ENCODE measurements at regions not wholly inside any gene's neighbourhood (a gene's known extent, or its start where the extent isn't known, plus 50 kb on each side); places are given as distances from the start of the nearest gene placed in this dataset.

DNA sequence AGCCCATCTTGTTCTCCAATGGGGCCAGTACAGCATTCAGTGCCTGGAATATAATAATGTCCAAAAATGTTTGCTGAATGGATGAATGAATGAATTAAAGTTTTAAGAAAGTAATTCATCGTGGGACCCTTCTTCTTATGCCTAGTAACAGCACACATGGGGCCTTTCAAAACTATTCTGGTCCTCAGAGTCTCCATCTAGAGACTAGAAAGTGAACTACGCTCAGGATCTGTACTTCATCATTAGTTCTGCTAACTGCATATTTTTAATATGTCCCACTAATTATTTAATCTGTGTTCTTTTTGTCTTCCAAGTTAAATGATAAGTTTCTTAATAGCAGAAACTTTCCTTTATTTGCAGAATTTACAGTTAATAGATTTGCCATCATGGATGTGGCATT is 172.5 kb downstream of the SMAD2 start:
- no peak for DNase-seq

DNA sequence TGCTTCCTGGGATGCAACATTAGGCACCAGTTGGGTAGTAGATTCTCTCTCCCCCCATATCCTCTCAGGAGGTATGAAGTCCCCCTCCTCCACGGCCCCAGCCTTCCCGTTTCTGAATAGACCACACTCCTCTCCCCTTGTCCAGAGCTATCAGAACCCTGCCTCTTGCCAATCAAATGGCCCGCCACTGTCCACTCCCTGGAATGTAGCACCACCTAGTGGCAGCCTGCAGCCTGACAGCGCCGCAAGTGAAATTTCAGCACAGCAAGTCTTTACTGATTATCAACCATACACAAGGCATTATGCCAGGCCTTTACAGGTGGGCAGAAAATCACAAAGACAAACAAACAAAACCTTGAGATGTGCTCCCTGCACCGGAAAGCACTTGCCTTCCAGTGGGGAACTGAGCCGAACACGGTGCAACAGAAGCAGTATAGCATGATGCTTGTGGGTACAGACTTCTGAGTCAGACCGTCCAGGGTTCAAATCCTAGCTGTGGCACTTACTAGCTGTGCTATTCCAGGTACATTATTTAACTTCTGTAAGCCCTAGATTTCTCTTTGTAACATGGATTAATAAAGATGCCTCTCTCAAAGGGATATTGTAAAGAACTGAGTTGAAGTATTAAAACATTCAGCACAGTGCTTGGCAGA is 174.0 kb downstream of the SMAD2 start:
- peak; percentile 6 for DNase-seq

DNA sequence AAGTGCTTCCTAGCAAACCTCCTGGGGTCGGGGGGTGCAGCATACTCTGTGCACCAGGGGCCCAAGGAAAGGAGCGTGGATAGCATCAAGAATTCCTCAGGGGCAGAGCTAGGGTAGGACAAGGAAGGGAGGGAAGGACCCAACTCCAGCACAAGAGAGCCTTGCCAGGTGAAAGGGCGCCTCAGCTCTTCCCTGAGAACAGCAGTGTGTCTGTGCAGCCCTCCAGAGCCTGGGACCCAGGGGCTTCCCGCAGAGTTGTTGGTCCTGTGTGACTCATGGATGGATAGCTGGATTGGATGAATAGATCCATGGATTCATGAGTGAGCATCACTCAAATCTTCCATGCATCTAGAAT is 175.4 kb downstream of the SMAD2 start:
- DNase-seq, result no peak

DNA sequence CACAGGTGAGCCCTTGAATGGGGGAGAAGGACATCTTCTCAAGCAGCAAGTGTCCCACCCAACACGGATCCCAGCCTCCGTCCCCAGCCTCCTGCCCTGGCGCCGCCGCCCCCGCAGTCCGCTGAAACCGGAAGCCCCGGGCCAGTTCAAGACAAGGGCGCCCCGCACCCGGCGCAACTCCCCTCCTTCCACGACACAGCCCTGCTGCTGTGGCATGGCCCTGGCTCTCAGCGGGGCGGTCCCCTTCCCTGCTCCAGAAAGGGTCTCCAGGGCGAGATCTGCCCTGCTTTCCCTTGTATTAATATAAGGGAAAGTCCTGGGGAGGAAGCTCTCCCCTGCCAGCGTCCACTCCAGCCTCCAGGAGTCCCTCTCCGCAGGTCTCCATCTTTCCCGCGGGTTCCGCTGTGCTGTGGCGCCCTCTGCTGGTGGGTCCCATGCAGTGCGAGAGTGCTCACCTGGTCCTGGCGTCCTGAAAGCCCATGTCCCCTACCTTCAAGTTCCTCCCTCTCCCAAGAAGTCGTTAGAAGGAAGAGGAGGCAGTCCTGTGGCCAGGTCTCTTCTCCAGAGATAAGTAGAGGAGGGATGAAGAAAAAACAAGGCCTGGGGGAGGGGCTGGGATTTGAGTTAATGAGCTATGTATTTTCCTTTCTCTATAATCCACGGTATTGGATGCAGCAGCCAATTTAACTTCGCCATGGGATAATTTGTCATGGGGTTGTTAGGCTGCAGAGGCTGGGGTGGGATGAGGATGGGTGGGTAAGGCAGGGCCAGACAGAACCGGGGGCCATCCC is 176.0 kb downstream of the SMAD2 start:
- DNase-seq, result peak; percentile 15

DNA sequence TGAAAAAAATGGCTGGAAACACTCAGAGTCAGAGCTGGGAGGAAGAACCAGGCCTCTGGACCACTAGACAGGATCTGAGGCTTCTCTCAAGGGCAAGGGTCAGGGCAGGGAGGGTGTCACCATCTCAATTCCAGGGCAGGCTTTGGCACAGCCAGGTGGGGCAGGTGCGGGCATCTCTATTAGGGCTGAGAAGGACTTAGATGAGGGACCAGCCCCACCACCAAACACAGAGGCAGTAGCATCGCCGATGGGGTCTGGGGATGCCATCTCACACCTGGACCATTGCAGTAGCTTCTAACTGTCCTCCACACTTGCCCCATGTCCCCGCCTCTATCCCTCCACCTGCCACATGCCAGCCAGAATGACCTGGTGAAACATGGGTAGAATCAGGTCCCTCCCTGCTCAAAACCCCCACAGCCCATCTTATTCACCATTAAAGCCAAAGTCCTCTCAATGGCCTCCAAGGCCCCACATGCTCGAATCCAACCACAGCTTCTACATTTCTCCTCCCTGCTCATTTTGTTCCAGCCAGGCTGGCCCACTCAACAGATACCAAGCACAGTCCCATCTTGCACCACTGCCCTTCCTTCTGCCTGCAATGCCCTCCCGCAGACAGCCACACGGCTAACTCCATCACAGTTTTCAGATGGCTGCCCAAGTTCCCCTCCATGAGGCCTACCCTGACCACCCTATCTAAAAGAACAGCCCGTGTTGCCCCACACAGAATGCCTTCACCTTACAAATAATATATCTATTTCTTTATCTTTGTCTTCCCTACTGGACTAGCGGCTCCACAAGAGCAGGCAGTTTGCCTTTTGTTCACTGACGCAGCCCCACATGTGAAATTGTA is 177.4 kb downstream of the SMAD2 start:
- DNase-seq, result no peak

DNA sequence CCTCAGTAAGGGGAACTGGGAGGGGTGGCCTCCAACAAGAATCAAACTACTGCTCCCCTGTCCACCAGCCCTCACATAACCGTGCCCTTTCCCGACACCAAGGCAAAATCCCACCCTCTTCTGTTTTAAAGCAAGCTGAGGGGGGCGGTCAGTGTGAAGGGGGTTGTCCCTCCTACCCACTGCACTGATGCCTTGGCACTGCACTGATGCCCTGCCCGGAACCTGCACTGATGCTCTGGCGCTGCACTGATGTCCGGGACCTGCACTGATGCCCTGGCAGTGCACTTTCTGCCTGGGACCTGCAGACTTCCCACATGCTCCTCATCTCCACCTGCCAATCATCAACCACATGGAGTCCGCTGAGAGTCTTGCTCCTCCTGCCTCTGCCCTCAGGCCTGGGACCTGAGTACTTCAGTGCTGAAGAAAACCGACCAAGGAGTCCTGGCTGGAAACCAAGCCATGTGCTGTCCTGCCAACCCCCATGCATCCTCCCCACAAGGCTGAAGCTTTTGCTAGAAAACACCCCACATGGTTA is 179.5 kb downstream of the SMAD2 start:
- no peak for DNase-seq

DNA sequence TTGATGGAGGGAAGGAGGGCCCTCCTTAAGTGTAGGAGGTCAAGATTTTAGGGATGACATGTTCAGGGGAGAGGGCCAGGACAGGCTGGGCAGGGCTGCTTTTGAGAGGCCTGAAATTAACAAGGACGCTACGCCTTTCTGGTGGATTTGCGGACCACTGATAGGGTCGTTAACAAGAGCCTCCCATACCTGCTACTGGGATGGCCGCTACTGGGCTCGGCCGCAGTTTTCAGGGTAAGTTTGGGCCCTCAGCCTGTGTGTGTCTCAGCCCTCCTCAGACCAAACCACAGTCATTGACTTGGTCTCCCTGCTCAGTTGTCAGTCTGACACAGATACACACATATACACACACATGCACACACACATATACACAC is 180.9 kb downstream of the SMAD2 start:
- no peak for DNase-seq

DNA sequence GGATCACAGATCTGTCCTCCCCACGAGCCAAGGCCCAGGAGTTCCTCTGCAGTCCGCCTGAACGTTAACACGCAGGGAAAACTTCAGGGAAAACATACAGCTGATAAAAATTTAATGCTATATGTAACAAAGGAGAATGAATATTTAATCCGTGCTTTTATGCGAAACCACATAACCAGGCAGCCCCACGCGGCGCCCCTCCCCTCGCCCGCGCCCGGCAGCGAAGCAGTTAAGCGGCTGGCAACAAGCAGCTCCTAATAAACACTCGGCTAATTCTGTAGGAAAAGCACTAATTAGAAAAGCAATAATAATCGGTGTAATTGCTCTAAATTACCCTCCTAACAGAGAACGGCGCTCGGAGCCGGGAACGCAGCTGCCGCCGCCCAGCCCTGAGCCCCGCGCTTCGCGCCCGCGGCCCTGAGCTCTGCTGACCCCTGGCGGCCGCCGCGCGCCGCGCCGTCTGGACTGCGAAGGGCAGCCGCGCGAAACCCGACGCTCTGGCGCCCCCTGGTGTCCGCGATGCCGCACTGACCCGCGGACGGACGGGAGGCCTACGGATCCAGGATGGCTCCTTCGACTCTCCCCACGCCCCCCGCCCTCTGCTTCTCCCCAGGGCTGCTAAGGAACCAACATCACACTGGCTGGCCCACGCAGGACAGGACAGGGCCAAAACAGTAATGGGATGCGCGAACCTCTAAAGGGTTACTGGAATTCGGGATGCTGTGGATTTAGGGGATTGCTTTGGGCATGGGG is 181.4 kb downstream of the SMAD2 start:
- DNase-seq, result peak; percentile 69

DNA sequence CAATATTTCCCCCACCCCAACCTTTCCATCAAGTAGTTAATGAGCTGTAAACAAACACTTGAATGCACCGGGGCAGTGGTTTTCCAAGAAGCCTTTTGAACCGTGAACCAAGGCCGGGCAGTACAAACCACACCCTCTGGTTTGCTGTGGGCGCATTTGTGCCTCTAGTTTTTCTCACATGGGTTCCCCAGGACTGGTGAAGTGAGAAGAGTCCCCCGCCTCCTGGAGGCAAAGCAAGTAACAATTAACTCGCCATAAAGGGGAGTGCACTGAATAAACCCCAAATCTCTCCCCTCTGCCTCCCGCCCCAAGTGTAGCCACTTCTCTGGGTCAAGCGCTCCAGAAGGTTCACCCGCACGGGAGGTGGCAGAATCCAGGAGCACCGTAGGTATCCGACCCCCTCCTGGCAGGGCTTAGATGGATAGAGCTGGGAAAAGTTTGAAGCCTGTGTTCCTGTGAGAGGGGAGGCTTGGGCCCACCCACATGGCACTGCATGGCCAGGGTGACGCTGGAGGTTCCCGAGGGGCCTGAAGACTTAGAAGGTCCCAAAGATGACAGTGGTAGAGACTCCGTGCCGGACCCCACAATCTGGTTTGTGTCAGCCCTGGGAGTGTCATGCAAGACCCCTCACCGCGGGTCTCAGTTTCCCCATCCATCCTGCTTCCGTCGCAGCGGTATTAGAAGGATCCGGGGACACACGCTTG is 182.2 kb downstream of the SMAD2 start:
- no peak for DNase-seq

DNA sequence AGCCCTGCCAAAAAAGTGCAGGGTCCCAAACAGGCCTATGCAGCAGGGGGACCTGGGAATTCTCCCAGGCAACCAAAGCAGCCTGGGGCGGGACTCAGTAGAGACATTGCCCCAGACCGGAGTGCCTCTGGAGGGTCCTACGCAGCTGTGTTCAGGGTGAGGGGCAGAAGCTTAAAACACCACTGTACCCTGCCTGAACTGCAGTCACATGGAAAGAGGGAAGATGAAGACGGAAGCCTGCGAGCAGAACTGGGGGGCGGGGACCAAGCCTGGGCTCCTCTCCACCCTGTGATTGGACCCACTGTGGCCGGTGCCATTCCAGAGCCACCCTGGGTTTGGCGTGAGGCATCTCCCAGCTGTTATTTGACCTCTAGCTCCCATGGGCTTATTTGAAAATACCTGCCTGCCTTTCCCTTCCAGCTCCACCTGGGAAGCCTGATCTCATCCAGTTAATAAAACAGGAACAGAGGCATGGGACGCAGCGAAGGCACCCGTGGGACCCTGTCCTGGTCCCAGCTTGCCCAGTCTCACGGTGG is 183.1 kb downstream of the SMAD2 start:
- no peak for DNase-seq

DNA sequence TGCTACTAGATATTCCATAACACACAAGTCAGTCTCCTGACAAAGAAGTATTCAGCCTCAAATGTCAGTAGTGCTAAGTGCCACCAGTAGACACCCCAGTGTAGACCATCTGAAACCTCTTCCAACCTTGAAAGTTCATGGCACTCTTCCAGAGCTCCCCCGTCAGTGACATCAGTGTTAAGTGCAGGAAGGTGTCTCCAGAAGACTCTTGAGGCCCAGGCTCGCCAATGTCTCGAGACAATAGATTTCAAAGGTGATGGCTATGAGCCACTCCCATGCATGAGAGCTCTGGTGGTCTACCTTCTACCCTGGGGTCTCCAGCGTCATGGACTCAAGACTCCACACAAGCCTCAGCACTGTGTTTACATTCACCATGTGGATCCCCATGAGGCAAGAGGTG is 183.8 kb downstream of the SMAD2 start:
- DNase-seq, result no peak

DNA sequence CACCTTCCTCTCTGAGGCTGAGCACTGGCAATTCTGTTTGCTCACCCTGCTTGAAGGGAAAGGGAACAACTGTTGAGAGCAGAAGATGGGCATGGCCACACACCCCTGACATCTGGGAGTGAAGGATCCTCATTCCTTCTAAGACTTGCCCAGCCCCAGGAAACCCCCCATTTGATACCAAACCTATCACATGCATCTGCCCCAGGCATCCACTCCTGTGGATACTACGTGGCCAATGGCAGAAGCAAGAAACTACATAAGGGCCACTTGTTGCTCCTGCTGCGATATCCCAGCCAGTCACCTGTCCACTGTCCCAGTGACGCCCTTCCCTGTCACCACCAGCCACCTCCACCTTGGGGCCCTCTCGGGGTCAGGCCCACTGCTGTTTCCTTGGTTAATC is 185.2 kb downstream of the SMAD2 start:
- no peak for DNase-seq

DNA sequence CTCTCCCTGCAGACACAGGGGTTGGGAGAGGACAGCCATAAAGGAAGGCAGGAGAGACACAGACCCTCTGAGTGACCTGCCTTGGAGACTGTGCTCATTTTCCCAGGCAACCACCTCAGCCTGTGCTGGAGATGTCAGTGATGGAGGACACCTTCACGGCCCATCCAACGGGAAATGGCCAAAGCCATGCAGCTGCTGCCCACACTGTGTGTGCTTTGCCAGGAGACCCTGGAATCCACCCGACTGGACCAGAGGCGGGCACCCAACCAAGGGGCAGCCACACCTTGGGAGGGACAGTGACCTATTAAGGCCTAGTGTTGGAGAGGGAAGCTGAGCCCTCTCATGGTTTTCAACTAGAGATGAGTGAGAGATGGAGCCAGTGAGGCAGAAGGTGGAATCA is 192.5 kb downstream of the SMAD2 start:
- no peak for DNase-seq

DNA sequence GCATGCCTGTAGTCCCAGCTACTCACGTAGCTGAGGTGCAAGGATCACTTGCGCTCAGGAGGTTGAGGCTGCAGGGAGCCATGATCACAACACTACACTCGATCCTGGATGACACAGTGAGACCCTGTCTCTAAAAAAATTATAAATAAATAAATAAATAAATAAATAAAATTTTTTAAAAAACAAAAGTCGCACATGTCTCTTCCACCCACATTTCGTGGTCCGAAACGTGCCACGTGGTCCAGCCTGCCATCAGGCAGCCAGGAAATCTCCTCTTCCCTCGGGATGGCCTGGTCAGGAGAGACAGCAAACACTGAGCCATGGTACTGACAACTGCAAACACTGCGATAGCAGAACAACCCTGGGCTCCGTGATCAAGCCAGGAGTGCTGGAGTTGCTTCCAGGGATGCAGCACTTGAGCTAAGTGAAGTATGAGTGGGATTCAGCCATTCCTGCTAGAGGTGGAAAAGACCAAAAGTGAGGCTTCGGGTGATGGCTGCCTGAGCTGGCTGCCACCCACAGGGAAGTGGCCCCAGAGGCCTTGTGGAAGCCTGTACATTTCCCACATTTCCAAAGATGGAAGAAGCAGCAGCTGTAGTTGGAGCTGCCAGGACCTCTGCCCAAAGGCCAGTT is 193.1 kb downstream of the SMAD2 start:
- DNase-seq, result no peak

DNA sequence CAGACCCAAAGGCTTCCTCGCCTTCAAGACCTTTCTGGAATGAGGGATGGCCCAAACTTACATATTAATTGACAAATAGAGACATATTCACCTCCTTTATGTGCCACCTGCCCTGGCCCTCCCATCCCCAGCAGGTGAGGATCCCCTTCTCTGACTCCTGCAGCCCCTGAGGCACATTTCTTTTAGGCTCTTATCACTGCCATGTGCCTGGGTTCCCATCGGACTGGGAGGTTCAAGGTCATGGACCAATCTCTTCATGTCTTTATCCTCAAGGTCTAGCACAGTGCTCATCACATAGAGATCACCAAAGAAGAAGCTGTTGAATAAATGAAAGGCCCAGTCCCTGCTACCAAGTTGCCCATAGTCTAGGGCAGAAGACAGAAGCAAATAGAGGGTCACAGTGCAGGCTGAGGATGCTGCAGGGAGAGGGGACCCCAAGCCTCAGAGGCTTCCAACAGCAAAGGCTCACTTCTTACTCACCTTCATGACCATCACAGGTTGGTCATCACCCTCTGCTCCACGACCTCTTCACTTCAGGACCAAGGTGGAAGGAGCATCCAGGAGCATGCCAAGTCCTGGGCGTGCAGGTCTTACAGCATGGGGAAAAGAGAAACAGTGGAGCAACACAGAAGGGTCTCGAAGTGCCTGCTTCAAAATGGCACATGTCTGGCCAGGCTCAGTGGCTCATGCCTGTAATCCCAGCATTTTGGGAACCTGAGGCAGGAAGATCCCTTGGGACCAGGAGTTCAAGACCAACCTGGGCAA is 193.9 kb downstream of the SMAD2 start:
- DNase-seq, result no peak

DNA sequence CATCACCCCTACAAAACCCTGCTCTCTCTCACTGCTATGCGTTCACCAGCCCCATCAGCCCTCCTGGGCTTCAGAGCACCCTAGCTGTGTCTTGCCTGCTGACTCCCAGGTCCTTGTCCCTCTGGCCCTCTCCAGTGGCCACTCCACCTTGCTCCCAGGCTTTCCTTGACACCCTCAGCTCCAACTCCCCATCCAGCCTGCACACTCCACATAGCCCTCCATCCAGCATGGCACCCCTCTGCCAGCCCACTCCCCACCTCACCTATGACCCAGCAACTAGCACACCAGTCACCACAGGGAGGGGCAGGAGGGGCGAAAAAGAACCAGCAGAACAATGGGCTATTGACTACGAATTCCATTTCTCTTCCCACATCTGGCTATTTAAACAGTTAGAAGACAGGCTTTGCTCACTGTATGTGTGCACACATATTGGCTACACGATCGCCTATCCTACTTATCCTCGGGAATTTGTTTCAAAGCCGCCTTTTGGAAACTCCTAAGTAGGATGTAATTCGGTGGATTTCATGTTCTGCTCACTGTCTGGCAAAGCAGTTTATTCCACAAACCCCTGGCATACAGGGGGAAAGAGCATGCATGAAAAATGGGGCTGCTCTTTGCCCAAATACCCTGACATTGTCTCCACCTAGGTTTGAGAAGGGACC is 195.3 kb downstream of the SMAD2 start:
- DNase-seq, result no peak

DNA sequence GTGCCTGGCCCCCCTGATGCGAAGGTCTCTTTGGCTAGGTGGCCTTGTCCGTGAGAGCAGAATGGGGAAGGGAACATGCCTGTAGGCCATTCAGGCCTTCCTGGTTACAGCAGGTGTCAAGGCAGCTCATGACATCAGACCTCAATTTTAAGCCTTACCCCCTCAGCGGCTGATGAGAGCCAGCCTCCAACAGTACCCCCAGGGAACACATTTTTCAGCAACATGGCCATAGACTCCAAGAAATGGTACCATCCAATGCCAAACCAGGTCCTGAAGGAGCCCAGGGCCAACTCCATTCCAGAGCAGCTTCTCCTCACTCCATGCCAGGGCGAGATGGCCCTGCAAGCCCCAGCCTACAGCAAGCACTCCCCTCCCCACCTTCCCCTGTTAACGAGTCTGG is 199.2 kb downstream of the SMAD2 start:
- no peak for DNase-seq

DNA sequence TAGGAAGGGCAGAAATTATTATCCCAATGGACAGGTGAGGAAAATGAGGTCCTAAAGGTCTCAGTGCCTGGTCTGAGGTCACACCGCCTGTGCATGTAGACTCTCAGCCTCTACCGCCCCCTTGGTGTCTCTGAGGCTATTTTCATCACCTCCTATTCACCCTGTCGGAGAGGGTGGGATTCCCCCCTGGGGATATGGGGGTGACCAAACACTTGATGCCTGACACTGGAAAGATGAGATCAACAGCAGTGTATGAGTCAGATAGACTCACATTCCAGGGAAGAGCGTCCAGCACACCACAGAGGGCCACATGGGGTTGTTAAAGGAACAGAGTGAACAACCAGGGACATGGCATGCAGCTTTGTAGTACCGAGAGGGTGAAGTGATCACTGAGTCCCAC is 199.7 kb downstream of the SMAD2 start:
- no peak for DNase-seq

DNA sequence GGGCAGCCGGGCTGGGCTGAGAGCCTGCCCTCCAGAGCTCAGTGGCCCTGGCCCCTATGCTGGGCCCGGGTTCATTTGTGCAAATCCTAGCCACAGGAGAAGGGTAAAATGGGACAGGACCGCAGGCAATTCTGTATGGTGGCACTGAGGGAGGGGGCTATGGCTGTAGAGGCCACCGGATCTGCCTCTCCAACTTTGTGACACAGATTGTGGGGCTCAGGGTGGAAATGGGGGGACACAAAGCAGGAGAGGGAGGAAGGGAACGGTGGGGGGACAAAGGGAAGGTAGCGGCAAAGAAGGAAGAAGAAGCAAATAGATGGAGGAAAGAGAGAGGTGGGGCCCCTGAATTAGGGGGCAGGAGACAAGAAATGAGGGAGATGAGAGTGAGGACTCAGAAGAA is 201.1 kb downstream of the SMAD2 start:
- DNase-seq, result no peak

DNA sequence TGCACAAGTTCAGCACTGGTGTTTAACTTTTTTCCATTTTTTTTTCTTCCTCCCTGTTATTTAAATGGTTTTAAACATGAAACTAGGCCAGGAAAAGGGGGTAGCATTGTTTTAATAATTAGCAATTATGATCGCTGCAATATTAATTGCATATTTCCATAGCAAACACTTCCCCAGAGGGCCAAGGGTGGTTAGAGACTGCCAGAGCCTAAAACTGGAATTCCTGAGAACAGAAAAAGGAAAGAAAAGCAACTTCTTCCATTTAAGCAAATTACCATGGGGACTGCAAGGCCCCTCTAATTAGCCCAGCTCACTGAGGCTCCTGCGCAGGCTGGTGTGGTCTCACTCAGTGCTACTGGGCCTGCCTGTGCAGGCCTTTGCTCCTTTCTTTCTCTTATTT is 201.5 kb downstream of the SMAD2 start:
- no peak for DNase-seq

All from effector CD8-positive, alpha-beta T cell (primary cell).